ENCODE measurements at regions not wholly inside any gene's neighbourhood (a gene's known extent, or its start where the extent isn't known, plus 50 kb on each side); places are given as distances from the start of the nearest gene placed in this dataset.

DNA sequence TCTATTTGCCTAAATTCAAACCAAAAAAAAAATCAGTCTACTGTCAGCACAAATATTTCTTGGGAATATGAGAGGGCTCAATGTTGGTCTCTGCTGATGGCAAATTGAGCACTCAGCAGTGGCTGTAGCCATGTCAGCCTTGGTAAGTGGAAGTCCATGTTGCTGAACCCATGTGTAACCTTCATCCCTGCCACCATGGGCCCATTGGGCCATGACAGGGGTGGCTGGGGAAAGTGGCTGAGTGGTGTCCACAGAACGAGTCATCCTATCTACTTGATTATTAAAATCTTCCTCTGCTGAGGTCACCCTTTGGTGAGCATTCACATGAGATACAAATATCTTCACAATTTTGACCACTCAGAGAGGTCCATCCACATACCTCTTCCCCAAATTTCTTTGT lies 56.8 kb upstream of the FAM9B start:
- TF ChIP-seq ZNF114 (CRISPR knock-in tag; IDR thresholded peaks at IDR 0.05) (no peak), EZH2 (IDR thresholded peaks at IDR 0.05; ENCODE audit: low read depth, unreplicated experiment) (no peak), CREB1 (CRISPR knock-in tag; IDR thresholded peaks at IDR 0.05; ENCODE audit: low read depth) (no peak)

All from GM23338 (cell line).